Right atrium auricular region (tissue), 2 donors: ENCODE measurements at regions not wholly inside any gene's neighbourhood (a gene's known extent, or its start where the extent isn't known, plus 50 kb on each side); places are given as distances from the start of the nearest gene placed in this dataset.

Experiments
- DNase-seq: peaks from one replicate; pipeline ENCODE4 v3.0.0-alpha.2; 2019; ENCODE audit warnings: low spot score
- H3K27ac ChIP-seq, 2 donors: fragments of 200-600 bp; sonication (generic); 1 replicate in 1 of 2; 2 replicates in 1 of 2; pipeline ENCODE4 v1.5.1; 2016 to 2019
- H3K27me3 ChIP-seq, 2 donors: fragments of 200-600 bp; sonication (generic); one replicate each; pipeline versions ENCODE4 v1.5.1 to v1.6.0; 2017 to 2019
- H3K36me3 ChIP-seq: fragments of 200-600 bp; sonication (generic); one replicate; pipeline ENCODE4 v1.5.1; 2016
- H3K4me1 ChIP-seq, 2 donors: fragments of 200-600 bp; sonication (generic); one replicate each; pipeline versions ENCODE4 v1.5.1 to v1.6.0; 2017 to 2019
- H3K4me3 ChIP-seq, 2 donors: fragments of 200-600 bp; sonication (generic); 1 replicate in 1 of 2; 2 replicates in 1 of 2; pipeline ENCODE4 v1.5.1; 2017 to 2019; ENCODE audit warnings: mild to moderate bottlenecking in 1 of 2, moderate library complexity in 1 of 2
- H3K9me3 ChIP-seq, 2 donors: fragments of 200-600 bp; sonication (generic); one replicate each; pipeline ENCODE4 v1.5.1; 2019
- CTCF ChIP-seq, 2 donors: fragments of 200-600 bp; sonication (generic); IDR thresholded peaks; one replicate each; pipeline ENCODE4 v1.5.1; 2019; ENCODE audit warnings: antibody characterized with exemption in 2 of 2

DNA sequence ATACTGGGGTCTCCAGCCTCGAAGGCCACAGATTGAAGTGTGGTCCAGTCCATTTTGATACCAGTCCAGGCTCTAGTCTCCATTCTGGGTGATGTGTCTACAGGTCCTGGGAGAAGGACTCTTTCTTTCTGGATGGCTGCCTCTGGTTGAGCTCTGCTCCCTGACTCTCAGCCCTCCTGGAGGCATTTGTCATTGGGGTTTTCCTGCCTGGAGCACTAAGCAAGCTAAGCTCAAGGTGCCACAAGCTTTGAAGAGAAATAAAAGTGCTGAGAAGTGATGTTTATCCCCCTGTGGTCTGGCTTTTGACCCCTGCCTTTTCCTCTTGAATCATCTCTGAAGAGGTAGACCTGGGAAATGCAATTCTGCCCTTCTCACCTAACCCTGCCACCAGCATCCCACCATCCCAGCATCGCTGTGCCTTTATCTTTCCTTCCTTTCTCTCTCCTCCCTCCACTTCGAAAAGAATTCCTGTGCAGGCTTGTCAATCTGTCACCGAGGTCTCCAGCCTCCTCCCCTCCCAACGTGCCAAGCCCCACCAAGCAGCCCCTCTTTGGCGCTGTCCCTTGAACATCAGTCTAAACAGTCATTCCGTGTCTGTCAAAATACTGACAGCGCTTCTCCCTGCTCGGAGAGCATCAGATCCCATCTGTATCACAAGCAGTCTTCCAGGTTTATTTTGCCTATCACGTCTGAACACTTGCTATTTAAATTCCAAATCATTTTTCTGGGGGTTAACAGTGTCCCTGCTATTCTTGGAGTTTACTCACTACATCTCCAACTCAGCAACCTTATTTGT, 334.6 kb upstream of the SLC14A2 start:
- no peak overlapping the region for H3K27ac ChIP-seq
- H3K27me3 ChIP-seq = no peaks in the 10 kb centered on the region
- TF ChIP-seq CTCF (IDR thresholded peaks at IDR 0.05) = no peak
- no peak overlapping the region for H3K4me3 ChIP-seq
- H3K4me1 ChIP-seq = no peaks in the 10 kb centered on the region
- no peak for DNase-seq
- no peaks in the 10 kb centered on the region for H3K36me3 ChIP-seq
- H3K9me3 ChIP-seq = peaks cover 0 to 1% of the 10 kb centered on the region in 2 donors

- no peaks in the 10 kb centered on the region for H3K9me3 ChIP-seq
- H3K4me3 ChIP-seq = no peak overlapping the region
- TF ChIP-seq CTCF (IDR thresholded peaks at IDR 0.05) = no peak
- no peak for DNase-seq
- no peaks in the 10 kb centered on the region for H3K4me1 ChIP-seq
- H3K36me3 ChIP-seq = no peaks in the 10 kb centered on the region
- no peak overlapping the region for H3K27ac ChIP-seq
- no peaks in the 10 kb centered on the region for H3K27me3 ChIP-seq
Measured at GRCh38 chr18:45282101-45282812, 333.0 kb upstream of the SLC14A2 start.

- no peak for DNase-seq
Measured at GRCh38 chr18:45284174-45284573, 331.1 kb upstream of the SLC14A2 start.

DNA sequence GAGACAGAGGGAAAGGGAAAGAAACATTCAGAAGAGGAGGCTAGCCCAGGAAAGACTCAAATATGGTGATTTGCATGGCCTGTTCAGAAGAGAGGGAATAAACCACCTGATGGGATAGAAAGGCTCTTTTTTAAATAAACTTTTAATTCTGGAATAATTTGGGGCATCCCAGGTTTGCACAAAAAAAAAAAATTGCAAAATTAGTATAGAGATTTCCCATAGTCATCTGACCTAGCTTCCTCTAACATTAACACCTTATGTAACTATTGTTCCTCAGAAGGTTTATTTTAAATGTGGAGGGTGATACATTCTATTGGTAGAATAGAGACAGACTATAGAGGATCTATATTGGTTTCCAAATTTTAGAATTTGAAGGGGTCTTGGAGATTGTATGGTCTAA, 330.4 kb upstream of the SLC14A2 start:
- DNase-seq = no peak
- Histone ChIP-seq H3K4me3 (no peak overlapping the region), H3K9me3 (no peaks in the 10 kb centered on the region), H3K36me3 (no peaks in the 10 kb centered on the region), H3K27me3 (no peaks in the 10 kb centered on the region), H3K4me1 (no peaks in the 10 kb centered on the region), H3K27ac (no peak overlapping the region)
- no peak for TF ChIP-seq CTCF (IDR thresholded peaks at IDR 0.05)

More at GRCh38 chr18:45284174-45284573, 331.1 kb upstream of the SLC14A2 start:
- Histone ChIP-seq H3K27me3 (no peaks in the 10 kb centered on the region), H3K36me3 (no peaks in the 10 kb centered on the region), H3K4me3 (no peak overlapping the region), H3K27ac (no peak overlapping the region), H3K9me3 (no peaks in the 10 kb centered on the region), H3K4me1 (no peaks in the 10 kb centered on the region)
- no peak for TF ChIP-seq CTCF (IDR thresholded peaks at IDR 0.05)

DNA sequence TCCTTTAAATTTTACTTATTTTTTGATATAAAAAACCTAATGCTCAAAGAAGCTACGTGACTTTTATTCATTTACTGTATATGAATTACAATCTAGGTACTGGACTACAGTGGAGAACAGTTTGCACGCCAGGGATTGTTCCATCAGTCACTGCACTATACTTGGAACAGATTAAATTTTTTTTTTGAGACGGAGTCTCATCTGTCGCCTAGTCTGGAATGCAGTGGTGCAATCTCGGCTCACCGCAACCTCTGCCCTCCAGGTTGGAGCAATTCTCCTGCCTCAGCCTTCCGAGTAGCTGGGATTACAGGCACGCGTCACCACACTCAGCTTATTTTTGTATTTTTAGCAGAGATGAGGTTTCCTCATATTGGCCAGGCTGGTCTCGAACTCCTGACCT, 330.0 kb upstream of the SLC14A2 start:
- no peak overlapping the region for H3K27ac ChIP-seq
- no peak for TF ChIP-seq CTCF (IDR thresholded peaks at IDR 0.05)
- no peaks in the 10 kb centered on the region for H3K36me3 ChIP-seq
- H3K4me1 ChIP-seq = no peaks in the 10 kb centered on the region
- no peak for DNase-seq
- H3K4me3 ChIP-seq = no peak overlapping the region
- H3K9me3 ChIP-seq = no peaks in the 10 kb centered on the region
- H3K27me3 ChIP-seq = no peaks in the 10 kb centered on the region
